ENCODE measurements at regions not wholly inside any gene's neighbourhood (a gene's known extent, or its start where the extent isn't known, plus 50 kb on each side); places are given as distances from the start of the nearest gene placed in this dataset.

DNA sequence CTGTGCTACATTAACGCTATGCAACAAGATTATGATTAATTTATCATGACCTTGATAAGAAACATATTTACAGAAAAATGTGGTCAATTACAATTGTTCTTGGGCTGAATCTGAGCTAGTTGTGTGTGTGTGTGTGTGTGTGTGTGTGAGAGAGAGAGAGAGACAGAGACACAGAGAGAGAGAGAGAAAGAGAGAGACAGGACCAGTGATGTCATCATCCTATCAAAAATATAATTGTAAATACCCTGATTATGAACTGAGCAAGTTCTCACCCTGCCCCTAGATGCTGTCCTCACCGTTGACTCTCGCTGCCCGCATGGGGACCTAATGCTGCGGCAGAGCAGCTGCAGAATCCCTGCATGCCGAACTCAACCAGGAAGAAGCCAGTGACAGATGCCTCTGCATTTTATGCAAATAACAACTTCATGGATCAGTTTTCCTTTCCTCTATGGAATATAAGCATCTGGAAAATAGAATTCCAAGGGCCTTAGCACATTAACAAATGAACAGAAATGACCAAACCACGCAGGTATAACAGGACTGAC lies 512.5 kb downstream of the PLCL1 start:
- TF ChIP-seq, protein P1, sequence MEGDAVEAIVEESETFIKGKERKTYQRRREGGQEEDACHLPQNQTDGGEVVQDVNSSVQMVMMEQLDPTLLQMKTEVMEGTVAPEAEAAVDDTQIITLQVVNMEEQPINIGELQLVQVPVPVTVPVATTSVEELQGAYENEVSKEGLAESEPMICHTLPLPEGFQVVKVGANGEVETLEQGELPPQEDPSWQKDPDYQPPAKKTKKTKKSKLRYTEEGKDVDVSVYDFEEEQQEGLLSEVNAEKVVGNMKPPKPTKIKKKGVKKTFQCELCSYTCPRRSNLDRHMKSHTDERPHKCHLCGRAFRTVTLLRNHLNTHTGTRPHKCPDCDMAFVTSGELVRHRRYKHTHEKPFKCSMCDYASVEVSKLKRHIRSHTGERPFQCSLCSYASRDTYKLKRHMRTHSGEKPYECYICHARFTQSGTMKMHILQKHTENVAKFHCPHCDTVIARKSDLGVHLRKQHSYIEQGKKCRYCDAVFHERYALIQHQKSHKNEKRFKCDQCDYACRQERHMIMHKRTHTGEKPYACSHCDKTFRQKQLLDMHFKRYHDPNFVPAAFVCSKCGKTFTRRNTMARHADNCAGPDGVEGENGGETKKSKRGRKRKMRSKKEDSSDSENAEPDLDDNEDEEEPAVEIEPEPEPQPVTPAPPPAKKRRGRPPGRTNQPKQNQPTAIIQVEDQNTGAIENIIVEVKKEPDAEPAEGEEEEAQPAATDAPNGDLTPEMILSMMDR (IDR thresholded peaks at IDR 0.05), result no peak
- TF ChIP-seq ZFX (IDR thresholded peaks at IDR 0.05; ENCODE audit: borderline replicate concordance), result no peak

All from 22Rv1 (cell line).